GM12878 (cell line): ENCODE measurements at regions not wholly inside any gene's neighbourhood (a gene's known extent, or its start where the extent isn't known, plus 50 kb on each side); places are given as distances from the start of the nearest gene placed in this dataset.

Experiments
- ATAC-seq: fragments of 200-7000 bp; cut with Tn5 transposase; 3 replicates; pipeline ENCODE4 v1.9.1; 2020; ENCODE audit warnings: mild to moderate bottlenecking, moderate library complexity
- BruUV-seq: library from RNA; stranded (reverse); fragments of 400-500 nt; replicated peaks from 2 replicates; lab custom pipeline; 2021; lab: Mats Ljungman, UMichigan
- CTCF ChIA-PET: fragments of 300-600 bp; sonication (Branson Sonifier 250); formaldehyde crosslinking; extraction: SDS; loops from one replicate; lab custom pipeline; 2021; ENCODE audit warnings: inconsistent platforms; lab: Yijun Ruan, JAX
- POLR2A ChIA-PET: fragments of 350-600 bp; formaldehyde crosslinking; extraction: SDS; loops from one replicate; lab custom pipeline; 2021; ENCODE audit warnings: inconsistent platforms; lab: Charles Lee
- RAD21 ChIA-PET: fragments of 300-600 bp; sonication (Branson Sonifier 250); formaldehyde crosslinking; loops from one replicate; lab custom pipeline; 2023; ENCODE audit warnings: antibody characterized with exemption; ENCODE audit not compliant: unreplicated experiment; lab: Charles Lee
- SMC1A ChIA-PET: fragments of 300-600 bp; sonication (Branson Sonifier 250); formaldehyde crosslinking; loops from one replicate; lab custom pipeline; 2023; ENCODE audit not compliant: unreplicated experiment, uncharacterized antibody; lab: Charles Lee
- DNase-seq: peaks from one replicate; pipeline ENCODE4 v3.0.0-alpha.2; 2011; ENCODE audit warnings: low read depth, low spot score
- FAIRE-seq: peaks from 3 replicates; lab custom pipeline; 2011; peaks lifted over from hg19 to GRCh38; lab: Jason Lieb, UNC
- H2AFZ ChIP-seq: 2 replicates; pipeline ENCODE4 v1.6.0; 2011; ENCODE audit warnings: low read depth, low read length, control low read depth; ENCODE audit not compliant: control insufficient read depth
- H3K27ac ChIP-seq: 2 replicates; pipeline ENCODE4 v1.5.1; 2011; ENCODE audit warnings: control low read depth; ENCODE audit not compliant: control insufficient read depth, insufficient read depth
- H3K27me3 ChIP-seq, 2 experiments: replicated peaks in 1 of 2; 2 replicates each; pipeline versions ENCODE4 v1.6.0 to v1.6.1; 2011; ENCODE audit warnings: low read length in 1 of 2; ENCODE audit not compliant: control insufficient read depth in 2 of 2, insufficient read depth in 2 of 2
- H3K36me3 ChIP-seq, 2 experiments: 2 replicates each; pipeline ENCODE4 v1.5.1; 2011; ENCODE audit warnings: low read length in 1 of 2; ENCODE audit not compliant: control insufficient read depth in 2 of 2, insufficient read depth in 2 of 2
- H3K4me1 ChIP-seq: 2 replicates; pipeline ENCODE4 v1.6.1; 2011; ENCODE audit warnings: mild to moderate bottlenecking, low read length, moderate library complexity, mixed read lengths; ENCODE audit not compliant: control insufficient read depth, insufficient read depth
- H3K4me2 ChIP-seq: 2 replicates; pipeline ENCODE4 v1.6.0; 2011; ENCODE audit warnings: control low read depth; ENCODE audit not compliant: control insufficient read depth, insufficient read depth
- H3K4me3 ChIP-seq: fragments of 200-600 bp; sonication (generic); 2 replicates; pipeline ENCODE4 v1.5.1; 2016
- H3K79me2 ChIP-seq: 2 replicates; pipeline ENCODE4 v1.6.0; 2011; ENCODE audit warnings: low read length; ENCODE audit not compliant: control insufficient read depth, insufficient read depth
- H3K9ac ChIP-seq: 2 replicates; pipeline ENCODE4 v1.8.0; 2011; ENCODE audit warnings: low read length, control low read depth, mixed read lengths; ENCODE audit not compliant: control insufficient read depth, insufficient read depth
- H3K9me3 ChIP-seq: replicated peaks from 3 replicates; pipeline ENCODE4 v1.5.1; 2011; ENCODE audit warnings: mild to moderate bottlenecking, low read length; ENCODE audit not compliant: control insufficient read depth, insufficient read depth
- H4K20me1 ChIP-seq: 2 replicates; pipeline ENCODE4 v1.6.0; 2011; ENCODE audit not compliant: control insufficient read depth, insufficient read depth
- ATF7 ChIP-seq: fragments of 450-650 bp; IDR thresholded peaks from 2 replicates; pipeline ENCODE4 v1.6.1; 2016; ENCODE audit warnings: low read depth, mild to moderate bottlenecking
- CBX5 ChIP-seq: sonication (generic); IDR thresholded peaks from 2 replicates; pipeline ENCODE4 v1.6.1; 2016; ENCODE audit warnings: low read depth, moderate library complexity, mild to moderate bottlenecking, inconsistent platforms
- CEBPB ChIP-seq, 2 experiments: fragments of 150-350 bp in 1 of 2; IDR thresholded peaks; 2 replicates each; pipeline ENCODE4 v1.6.1; 2012 to 2014; ENCODE audit warnings: low read depth in 2 of 2, low read length in 2 of 2, borderline replicate concordance in 1 of 2, inconsistent platforms in 1 of 2
- CHD4 ChIP-seq: fragments of 200-600 bp; sonication (generic); IDR thresholded peaks from 2 replicates; pipeline ENCODE4 v1.6.1; 2016; ENCODE audit warnings: mild to moderate bottlenecking
- EED ChIP-seq: sonication (generic); IDR thresholded peaks from 2 replicates; pipeline ENCODE4 v1.6.1; 2016; ENCODE audit warnings: antibody characterized with exemption, low read depth
- GATAD2B ChIP-seq: fragments of 450-650 bp; conservative IDR thresholded peaks from 2 replicates; pipeline ENCODE4 v1.6.1; 2017; ENCODE audit warnings: low read depth, mild to moderate bottlenecking, moderate library complexity
- HCFC1 ChIP-seq: fragments of 150-350 bp; IDR thresholded peaks from 2 replicates; pipeline ENCODE4 v1.6.1; 2014; ENCODE audit warnings: low read length
- HDGF ChIP-seq: fragments of 450-650 bp; IDR thresholded peaks from 2 replicates; pipeline ENCODE4 v1.6.1; 2016; ENCODE audit warnings: antibody characterized with exemption
- HSF1 ChIP-seq: fragments of 150-350 bp; IDR thresholded peaks from 2 replicates; pipeline ENCODE4 v1.6.1; 2014; ENCODE audit warnings: mild to moderate bottlenecking, low read depth, low read length
- RUNX3 ChIP-seq: IDR thresholded peaks from 2 replicates; pipeline ENCODE4 v1.6.1; 2012; ENCODE audit warnings: low read length, inconsistent platforms
- SMARCA5 ChIP-seq: fragments of 450-650 bp; IDR thresholded peaks from 2 replicates; pipeline ENCODE4 v1.6.1; 2017; ENCODE audit warnings: mild to moderate bottlenecking
- SPI1 ChIP-seq: IDR thresholded peaks from 2 replicates; pipeline ENCODE4 v1.6.1; 2011; ENCODE audit warnings: low read depth, mild to moderate bottlenecking, low read length, moderate library complexity, borderline replicate concordance; ENCODE audit not compliant: insufficient read depth
- WGBS: methylation state at CpG from one replicate; pipeline ENCODE4 v1.1.6; 2016; ENCODE audit warnings: low lambda C conversion rate; ENCODE audit not compliant: insufficient replicate concordance, insufficient coverage; ENCODE audit errors: missing lambda C conversion rate; 5-methylcytosine and 5-hydroxymethylcytosine counted together
- in situ Hi-C: fragments of 300-500 bp; cut with MboI; formaldehyde crosslinking; loops from 9 replicates; pipeline ENCODE4 v1.14.3; 2018; ENCODE audit warnings: mixed read lengths
- intact Hi-C: fragments of 100-400 bp; cut with micrococcal nuclease; formaldehyde crosslinking; loops from one replicate; pipeline ENCODE4 v1.14.2; 2022; ENCODE audit not compliant: unreplicated experiment
- TF ChIP-seq, protein P1 (sequence below): IDR thresholded peaks from 2 replicates; pipeline ENCODE4 v1.6.1; 2011; ENCODE audit warnings: mild to moderate bottlenecking, low read depth, low read length, moderate library complexity; ENCODE audit not compliant: insufficient replicate concordance
- TF ChIP-seq, protein P2 (sequence below): IDR thresholded peaks from 2 replicates; pipeline ENCODE4 v1.6.1; 2011; ENCODE audit warnings: borderline replicate concordance, low read depth, mild to moderate bottlenecking, moderate library complexity, low read length; ENCODE audit not compliant: insufficient read depth, poor library complexity, severe bottlenecking
- TF ChIP-seq, protein P3 (sequence below): IDR thresholded peaks from 2 replicates; pipeline ENCODE4 v1.6.1; 2011; ENCODE audit warnings: low read depth, mild to moderate bottlenecking, low read length, moderate library complexity, borderline replicate concordance; ENCODE audit errors: extremely low read depth

GRCh38 chr6:105624021-105624420 is 221.1 kb upstream of the PREP start:
- no peak overlapping the region for H3K9ac ChIP-seq
- TF ChIP-seq CHD4 (no peak), SPI1 (no peak), SMARCA5 (no peak), EED (no peak), CEBPB (IDR thresholded peaks at IDR 0.05; ENCODE audit: borderline replicate concordance in 1 of 2, low read depth in 2 of 2, low read length in 2 of 2) (no peak), GATAD2B (no peak), CBX5 (no peak), HDGF (no peak), HSF1 (no peak), RUNX3 (no peak), ATF7 (no peak), HCFC1 (no peak)
- TF ChIP-seq, protein P1, sequence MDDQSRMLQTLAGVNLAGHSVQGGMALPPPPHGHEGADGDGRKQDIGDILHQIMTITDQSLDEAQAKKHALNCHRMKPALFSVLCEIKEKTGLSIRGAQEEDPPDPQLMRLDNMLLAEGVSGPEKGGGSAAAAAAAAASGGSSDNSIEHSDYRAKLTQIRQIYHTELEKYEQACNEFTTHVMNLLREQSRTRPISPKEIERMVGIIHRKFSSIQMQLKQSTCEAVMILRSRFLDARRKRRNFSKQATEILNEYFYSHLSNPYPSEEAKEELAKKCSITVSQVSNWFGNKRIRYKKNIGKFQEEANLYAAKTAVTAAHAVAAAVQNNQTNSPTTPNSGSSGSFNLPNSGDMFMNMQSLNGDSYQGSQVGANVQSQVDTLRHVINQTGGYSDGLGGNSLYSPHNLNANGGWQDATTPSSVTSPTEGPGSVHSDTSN, result no peak
- TF ChIP-seq, protein P2, sequence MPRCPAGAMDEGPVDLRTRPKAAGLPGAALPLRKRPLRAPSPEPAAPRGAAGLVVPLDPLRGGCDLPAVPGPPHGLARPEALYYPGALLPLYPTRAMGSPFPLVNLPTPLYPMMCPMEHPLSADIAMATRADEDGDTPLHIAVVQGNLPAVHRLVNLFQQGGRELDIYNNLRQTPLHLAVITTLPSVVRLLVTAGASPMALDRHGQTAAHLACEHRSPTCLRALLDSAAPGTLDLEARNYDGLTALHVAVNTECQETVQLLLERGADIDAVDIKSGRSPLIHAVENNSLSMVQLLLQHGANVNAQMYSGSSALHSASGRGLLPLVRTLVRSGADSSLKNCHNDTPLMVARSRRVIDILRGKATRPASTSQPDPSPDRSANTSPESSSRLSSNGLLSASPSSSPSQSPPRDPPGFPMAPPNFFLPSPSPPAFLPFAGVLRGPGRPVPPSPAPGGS, result no peak
- TF ChIP-seq, protein P3, sequence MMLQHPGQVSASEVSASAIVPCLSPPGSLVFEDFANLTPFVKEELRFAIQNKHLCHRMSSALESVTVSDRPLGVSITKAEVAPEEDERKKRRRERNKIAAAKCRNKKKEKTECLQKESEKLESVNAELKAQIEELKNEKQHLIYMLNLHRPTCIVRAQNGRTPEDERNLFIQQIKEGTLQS, result no peak
- POLR2A ChIA-PET, result interaction anchor here (1.5 kb wide), 1 partner anchor 11 kb away, joined by 4 read pairs; no protein-coding TSS in a partner anchor
- H3K4me3 ChIP-seq, result no peak overlapping the region
- no peak overlapping the region for H2AFZ ChIP-seq
- SMC1A ChIA-PET, result interaction anchor here (1.5 to 4.1 kb wide), 4 partner anchors 17 to 28 kb away, joined by 4 to 13 read pairs (median 6); no protein-coding TSS in a partner anchor
- H3K36me3 ChIP-seq, result no peaks in the 10 kb centered on the region
- no peak overlapping the region for H3K27ac ChIP-seq
- ATAC-seq (no peak), FAIRE-seq (no peak), DNase-seq (no peak)
- RAD21 ChIA-PET, result interaction anchor here (1.2 kb wide), 1 partner anchor 16 kb away, joined by 3 read pairs; no protein-coding TSS in a partner anchor
- no peak overlapping the region for H3K4me2 ChIP-seq
- H3K4me1 ChIP-seq, result peaks cover 4% of the 10 kb centered on the region; the same call in 1 of the 2 replicates
- CTCF ChIA-PET, result interaction anchor here (0.9 kb wide), 1 partner anchor 368 kb away, joined by 3 read pairs; no protein-coding TSS in a partner anchor
- H3K79me2 ChIP-seq, result no peaks in the 10 kb centered on the region
- intact Hi-C loops (no loop called here), in situ Hi-C loops (no loop called here)
- WGBS, result 96% methylated on average over 3 of the region's 3 CpGs
- H3K27me3 ChIP-seq, result no peaks in the 10 kb centered on the region
- no peaks in the 10 kb centered on the region; the same call in 2 of the 3 replicates for H3K9me3 ChIP-seq
- no peaks in the 10 kb centered on the region for H4K20me1 ChIP-seq
- no TSS peak for BruUV-seq
